ENCODE measurements at regions not wholly inside any gene's neighbourhood (a gene's known extent, or its start where the extent isn't known, plus 50 kb on each side); places are given as distances from the start of the nearest gene placed in this dataset.

DNA sequence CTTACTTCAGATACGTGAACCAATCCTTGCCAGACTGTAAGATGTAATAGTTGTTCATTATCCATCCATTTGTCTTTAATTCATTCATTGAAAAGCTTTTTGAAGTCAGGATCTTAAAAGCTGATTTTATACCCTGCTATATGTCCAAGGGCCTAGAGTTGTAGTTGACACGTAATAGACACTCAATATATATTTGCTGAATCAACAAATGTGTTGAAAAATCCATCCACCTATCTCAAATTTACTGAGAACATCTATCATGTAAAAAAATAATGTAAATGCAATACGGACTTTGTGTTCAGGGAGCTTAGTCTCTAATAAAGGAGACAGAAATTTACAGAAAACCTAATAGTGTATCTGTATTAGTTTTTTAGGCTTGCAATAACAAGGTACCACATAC lies 521.0 kb downstream of the METTL15 start:
- TF ChIP-seq YY1 (IDR thresholded peaks at IDR 0.05; ENCODE audit: insufficient read depth, insufficient read length) = no peak
- no peak for TF ChIP-seq ZNF274 (IDR thresholded peaks at IDR 0.05; ENCODE audit: low read depth, low read length)

Data from NT2/D1 (cell line).